ENCODE measurements at regions not wholly inside any gene's neighbourhood (a gene's known extent, or its start where the extent isn't known, plus 50 kb on each side); places are given as distances from the start of the nearest gene placed in this dataset.

GRCh38 chr6:123747515-123747914, 56.1 kb upstream of the NKAIN2 start:
- peak; percentile 33 for DNase-seq

GRCh38 chr6:123745895-123746294, 57.8 kb upstream of the NKAIN2 start:
- peak; percentile 35 for DNase-seq

GRCh38 chr6:123744840-123745239, 58.8 kb upstream of the NKAIN2 start:
- DNase-seq = no peak

GRCh38 chr6:123742626-123743025, 61.0 kb upstream of the NKAIN2 start:
- no peak for DNase-seq

GRCh38 chr6:123733180-123733579, 70.5 kb upstream of the NKAIN2 start:
- DNase-seq = no peak

- peak; percentile 37 for DNase-seq
Measured at GRCh38 chr6:123716506-123716905, 79.8 kb upstream of the TRDN start.

- DNase-seq = peak; percentile 77
Measured at GRCh38 chr6:123715006-123715863, 78.5 kb upstream of the TRDN start.

GRCh38 chr6:123712831-123713230, 76.1 kb upstream of the TRDN start:
- no peak for DNase-seq

GRCh38 chr6:123702943-123703342, 66.2 kb upstream of the TRDN start:
- DNase-seq = no peak

GRCh38 chr6:123687864-123688263, 51.1 kb upstream of the TRDN start:
- DNase-seq = no peak

Measured in OCI-M1 (cell line).